Prostate gland (tissue), 2 donors: ENCODE measurements at regions not wholly inside any gene's neighbourhood (a gene's known extent, or its start where the extent isn't known, plus 50 kb on each side); places are given as distances from the start of the nearest gene placed in this dataset.

Experiments
- DNase-seq: peaks from one replicate; pipeline ENCODE4 v3.0.0-alpha.2; 2019; ENCODE audit warnings: low spot score
- H3K27ac ChIP-seq, 2 donors: fragments of 200-600 bp; sonication (generic); 2 replicates each; pipeline ENCODE4 v1.5.1; 2017 to 2019
- H3K27me3 ChIP-seq: fragments of 200-600 bp; sonication (generic); replicated peaks from 2 replicates; pipeline ENCODE4 v1.5.1; 2019; ENCODE audit not compliant: insufficient read depth
- H3K36me3 ChIP-seq, 2 donors: fragments of 200-600 bp; sonication (generic); 1 replicate in 1 of 2; 2 replicates in 1 of 2; pipeline versions ENCODE4 v1.5.1 to v1.8.1; 2017 to 2019
- H3K4me1 ChIP-seq: fragments of 200-600 bp; sonication (generic); replicated peaks from 2 replicates; pipeline ENCODE4 v1.5.1; 2019
- H3K4me3 ChIP-seq, 2 donors: fragments of 200-600 bp; sonication (generic); 2 replicates each; pipeline ENCODE4 v1.5.1; 2017 to 2019
- H3K9me3 ChIP-seq: fragments of 200-600 bp; sonication (generic); 2 replicates; pipeline ENCODE4 v1.5.1; 2017
- POLR2A ChIP-seq: fragments of 450-650 bp; IDR thresholded peaks from one replicate; pipeline ENCODE4 v1.6.1; 2016; ENCODE audit warnings: antibody characterized with exemption, mild to moderate bottlenecking
- POLR2AphosphoS5 ChIP-seq: sonication (generic); formaldehyde crosslinking; IDR thresholded peaks from one replicate; pipeline ENCODE4 v1.6.1; 2017; ENCODE audit warnings: antibody characterized with exemption
- WGBS: methylation state at CpG from one replicate; pipeline ENCODE4 v1.1.5; 2018; 5-methylcytosine and 5-hydroxymethylcytosine counted together
- intact Hi-C: fragments of 100-400 bp; cut with DNase I; formaldehyde crosslinking; loops from one replicate; pipeline ENCODE4 v1.14.2; 2022
- TF ChIP-seq, protein P1 (sequence below), 4 experiments: fragments of 200-600 bp in 2 of 4; fragments of 450-650 bp in 2 of 4; sonication (generic) in 2 of 4; IDR thresholded peaks; 1 replicate in 3 of 4; 2 replicates in 1 of 4; pipeline ENCODE4 v1.5.1; 2016 to 2019; ENCODE audit warnings: antibody characterized with exemption in 4 of 4, mild to moderate bottlenecking in 2 of 4, moderate library complexity in 2 of 4

DNA sequence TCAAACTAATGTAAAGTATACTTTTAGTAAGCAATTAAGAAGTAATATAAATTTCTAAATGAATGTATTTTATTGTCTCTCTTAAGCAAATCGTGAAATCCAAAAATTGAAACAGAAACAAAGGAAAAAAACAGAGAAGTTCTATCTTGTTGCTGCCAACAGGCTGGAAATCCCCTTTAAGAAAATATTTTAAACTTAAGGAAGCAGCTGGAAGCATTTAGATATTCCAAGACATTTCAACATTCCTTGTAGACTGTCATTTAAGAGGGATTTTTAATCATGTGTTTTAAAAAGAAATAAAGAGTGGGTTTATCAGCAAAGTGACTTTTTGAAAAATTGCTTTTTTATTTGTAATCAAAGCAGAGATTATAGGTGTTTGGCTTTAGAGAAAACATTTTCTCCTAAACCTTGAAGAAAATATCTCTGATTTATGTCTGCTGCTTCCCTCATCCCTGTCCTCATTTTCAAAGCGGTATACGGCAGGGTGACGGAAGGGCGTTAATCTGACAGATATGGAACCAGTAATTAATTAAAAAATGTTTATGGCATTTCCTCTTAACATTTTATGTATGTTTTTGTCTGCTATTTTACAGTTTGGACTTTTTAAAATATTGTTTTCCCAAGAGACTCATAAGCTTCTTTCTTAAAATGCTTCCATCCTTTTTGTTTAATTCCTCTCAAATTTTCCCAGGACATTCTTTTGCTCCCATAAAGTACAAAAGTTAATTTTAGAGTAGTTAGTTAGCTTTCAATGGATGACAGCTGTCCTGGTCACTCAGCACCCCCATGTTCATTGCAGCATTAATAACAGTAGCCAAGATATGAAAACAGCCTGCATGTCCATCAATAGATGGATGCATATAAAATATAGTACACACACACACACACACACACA is 245.6 kb downstream of the LURAP1L start:
- intact Hi-C loops, result no loop called here
- Histone ChIP-seq H3K27me3 (no peaks in the 10 kb centered on the region), H3K4me3 (no peak overlapping the region), H3K36me3 (no peaks in the 10 kb centered on the region), H3K27ac (no peak overlapping the region), H3K4me1 (no peaks in the 10 kb centered on the region), H3K9me3 (no peaks in the 10 kb centered on the region)
- no peak for TF ChIP-seq POLR2A
- TF ChIP-seq POLR2AphosphoS5, result no peak
- TF ChIP-seq, protein P1, sequence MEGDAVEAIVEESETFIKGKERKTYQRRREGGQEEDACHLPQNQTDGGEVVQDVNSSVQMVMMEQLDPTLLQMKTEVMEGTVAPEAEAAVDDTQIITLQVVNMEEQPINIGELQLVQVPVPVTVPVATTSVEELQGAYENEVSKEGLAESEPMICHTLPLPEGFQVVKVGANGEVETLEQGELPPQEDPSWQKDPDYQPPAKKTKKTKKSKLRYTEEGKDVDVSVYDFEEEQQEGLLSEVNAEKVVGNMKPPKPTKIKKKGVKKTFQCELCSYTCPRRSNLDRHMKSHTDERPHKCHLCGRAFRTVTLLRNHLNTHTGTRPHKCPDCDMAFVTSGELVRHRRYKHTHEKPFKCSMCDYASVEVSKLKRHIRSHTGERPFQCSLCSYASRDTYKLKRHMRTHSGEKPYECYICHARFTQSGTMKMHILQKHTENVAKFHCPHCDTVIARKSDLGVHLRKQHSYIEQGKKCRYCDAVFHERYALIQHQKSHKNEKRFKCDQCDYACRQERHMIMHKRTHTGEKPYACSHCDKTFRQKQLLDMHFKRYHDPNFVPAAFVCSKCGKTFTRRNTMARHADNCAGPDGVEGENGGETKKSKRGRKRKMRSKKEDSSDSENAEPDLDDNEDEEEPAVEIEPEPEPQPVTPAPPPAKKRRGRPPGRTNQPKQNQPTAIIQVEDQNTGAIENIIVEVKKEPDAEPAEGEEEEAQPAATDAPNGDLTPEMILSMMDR (IDR thresholded peaks at IDR 0.05), result no peak
- whole genome bisulfite sequencing, result 59% methylated on average over 5 of the region's 5 CpGs
- no peak for DNase-seq

GRCh38 chr9:13022756-13023155 is 247.9 kb downstream of the LURAP1L start:
- no peaks in the 10 kb centered on the region for H3K27me3 ChIP-seq
- DNase-seq, result no peak
- intact Hi-C loops, result no loop called here
- no peaks in the 10 kb centered on the region for H3K9me3 ChIP-seq
- WGBS, result 97% methylated on average over 1 of the region's 1 CpG
- no peak overlapping the region for H3K27ac ChIP-seq
- no peak overlapping the region for H3K4me3 ChIP-seq
- H3K36me3 ChIP-seq, result no peaks in the 10 kb centered on the region
- H3K4me1 ChIP-seq, result no peaks in the 10 kb centered on the region
- TF ChIP-seq, protein P1 (IDR thresholded peaks at IDR 0.05), result no peak
- TF ChIP-seq POLR2A (no peak), POLR2AphosphoS5 (no peak)

DNA sequence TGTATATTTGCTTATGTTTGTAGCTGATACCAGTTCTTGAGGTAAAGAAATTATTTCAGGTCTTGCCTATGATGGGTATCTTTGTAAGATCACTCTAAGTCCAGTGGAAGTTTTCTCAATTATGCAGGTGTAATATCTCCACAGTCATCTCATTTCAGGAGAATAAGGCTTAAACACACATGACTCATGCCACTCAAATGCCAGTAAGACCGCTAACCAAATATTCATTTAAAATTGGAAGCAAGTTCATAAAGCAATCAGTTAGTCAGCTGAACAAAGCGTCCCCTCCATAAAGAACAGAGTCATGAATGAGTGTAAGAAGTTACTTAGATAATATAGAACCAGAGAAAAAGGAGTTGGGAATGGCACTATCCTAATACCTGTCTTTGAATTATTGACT is 248.7 kb downstream of the LURAP1L start:
- intact Hi-C loops, result no loop called here
- 87% methylated on average over 2 of the region's 2 CpGs for WGBS
- H3K4me1 ChIP-seq, result no peaks in the 10 kb centered on the region
- no peak overlapping the region for H3K27ac ChIP-seq
- H3K4me3 ChIP-seq, result no peak overlapping the region
- H3K27me3 ChIP-seq, result no peaks in the 10 kb centered on the region
- H3K9me3 ChIP-seq, result no peaks in the 10 kb centered on the region
- TF ChIP-seq POLR2A, result no peak
- TF ChIP-seq POLR2AphosphoS5, result no peak
- TF ChIP-seq, protein P1 (IDR thresholded peaks at IDR 0.05), result no peak
- H3K36me3 ChIP-seq, result no peaks in the 10 kb centered on the region
- DNase-seq, result no peak

DNA sequence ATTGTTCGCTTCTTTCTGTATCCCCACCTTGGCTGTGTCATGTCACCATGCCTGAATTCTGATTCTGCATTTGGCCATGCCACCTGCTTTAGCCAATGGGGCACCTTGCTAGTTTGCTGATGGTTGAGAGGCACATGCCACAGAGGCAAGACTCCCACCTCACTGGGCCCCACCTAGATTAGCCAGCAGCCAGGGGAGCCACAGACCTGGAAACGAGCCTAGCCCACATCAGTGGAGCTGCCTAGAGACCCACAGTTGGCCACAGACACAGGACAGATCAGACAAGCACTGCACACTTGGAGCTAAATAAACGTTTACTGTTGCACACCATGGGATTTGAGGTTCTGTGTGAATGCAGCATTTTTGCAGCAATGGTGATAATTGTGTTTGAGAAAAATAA is 252.1 kb downstream of the LURAP1L start:
- H3K27me3 ChIP-seq, result no peaks in the 10 kb centered on the region
- no peak overlapping the region for H3K27ac ChIP-seq
- TF ChIP-seq POLR2AphosphoS5, result no peak
- TF ChIP-seq, protein P1 (IDR thresholded peaks at IDR 0.05), result no peak
- H3K4me3 ChIP-seq, result no peak overlapping the region
- no peaks in the 10 kb centered on the region for H3K4me1 ChIP-seq
- no peaks in the 10 kb centered on the region for H3K9me3 ChIP-seq
- 66% methylated on average over 3 of the region's 3 CpGs for WGBS
- no peak for DNase-seq
- intact Hi-C loops, result no loop called here
- H3K36me3 ChIP-seq, result no peaks in the 10 kb centered on the region

DNA sequence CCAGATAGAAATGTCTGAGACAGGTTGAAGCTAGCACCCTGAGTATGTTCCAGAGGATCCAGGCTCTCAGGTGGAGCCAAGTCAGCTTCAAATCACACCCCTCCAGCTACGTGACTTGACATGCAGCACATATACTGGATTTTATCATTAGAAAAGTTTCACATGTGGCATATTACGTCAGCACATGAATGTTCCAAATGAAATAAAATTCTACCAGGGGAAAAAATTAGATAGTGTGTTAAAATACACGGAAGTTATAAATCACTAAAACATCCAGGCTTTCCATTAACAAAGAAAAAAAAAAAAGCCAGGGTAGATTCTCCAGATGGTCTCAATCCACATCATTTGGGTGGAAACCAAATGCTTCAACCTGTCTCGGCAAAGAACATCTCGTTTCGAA is 251.6 kb downstream of the MPDZ start:
- Histone ChIP-seq H3K4me1 (no peaks in the 10 kb centered on the region), H3K27ac (no peak overlapping the region), H3K36me3 (no peaks in the 10 kb centered on the region), H3K9me3 (no peaks in the 10 kb centered on the region), H3K27me3 (no peaks in the 10 kb centered on the region), H3K4me3 (no peak overlapping the region)
- no peak for DNase-seq
- WGBS, result 72% methylated on average over 6 of the region's 6 CpGs
- intact Hi-C loops, result no loop called here
- TF ChIP-seq, protein P1 (IDR thresholded peaks at IDR 0.05), result no peak
- TF ChIP-seq POLR2AphosphoS5 (no peak), POLR2A (no peak)
